Ovary (tissue), 3 donors: ENCODE measurements at regions not wholly inside any gene's neighbourhood (a gene's known extent, or its start where the extent isn't known, plus 50 kb on each side); places are given as distances from the start of the nearest gene placed in this dataset.
"Not testable (repeated sequence)": the region's sequence is repeated elsewhere in the genome, so short reads cannot be mapped to it uniquely, and the experiment has no call there.

ENCODE experiments used
- CTCF ChIP-seq, 3 donors: fragments of 450-650 bp in 2 of 3; fragments of 200-600 bp in 1 of 3; IDR thresholded peaks; one replicate each; pipeline versions ENCODE4 v1.5.1 to v1.8.0; 2016 to 2022; ENCODE audit warnings: antibody characterized with exemption in 3 of 3, mild to moderate bottlenecking in 1 of 3
- EP300 ChIP-seq: sonication (generic); formaldehyde crosslinking; IDR thresholded peaks from one replicate; pipeline ENCODE4 v1.6.1; 2017; ENCODE audit warnings: antibody characterized with exemption
- POLR2A ChIP-seq: fragments of 450-650 bp; IDR thresholded peaks from one replicate; pipeline ENCODE4 v1.6.1; 2017; ENCODE audit warnings: antibody characterized with exemption, mild to moderate bottlenecking, moderate library complexity
- donor health status: DM: no; HTN: no; CAD: no.

GRCh38 chr1:243001003-243001402, 254.1 kb downstream of the CEP170 start:
- TF ChIP-seq CTCF (IDR thresholded peaks at IDR 0.05); POLR2A; EP300: not testable (repeated sequence)
